ENCODE measurements at regions not wholly inside any gene's neighbourhood (a gene's known extent, or its start where the extent isn't known, plus 50 kb on each side); places are given as distances from the start of the nearest gene placed in this dataset.
"Not testable (repeated sequence)": the region's sequence is repeated elsewhere in the genome, so short reads cannot be mapped to it uniquely, and the experiment has no call there.

DNA sequence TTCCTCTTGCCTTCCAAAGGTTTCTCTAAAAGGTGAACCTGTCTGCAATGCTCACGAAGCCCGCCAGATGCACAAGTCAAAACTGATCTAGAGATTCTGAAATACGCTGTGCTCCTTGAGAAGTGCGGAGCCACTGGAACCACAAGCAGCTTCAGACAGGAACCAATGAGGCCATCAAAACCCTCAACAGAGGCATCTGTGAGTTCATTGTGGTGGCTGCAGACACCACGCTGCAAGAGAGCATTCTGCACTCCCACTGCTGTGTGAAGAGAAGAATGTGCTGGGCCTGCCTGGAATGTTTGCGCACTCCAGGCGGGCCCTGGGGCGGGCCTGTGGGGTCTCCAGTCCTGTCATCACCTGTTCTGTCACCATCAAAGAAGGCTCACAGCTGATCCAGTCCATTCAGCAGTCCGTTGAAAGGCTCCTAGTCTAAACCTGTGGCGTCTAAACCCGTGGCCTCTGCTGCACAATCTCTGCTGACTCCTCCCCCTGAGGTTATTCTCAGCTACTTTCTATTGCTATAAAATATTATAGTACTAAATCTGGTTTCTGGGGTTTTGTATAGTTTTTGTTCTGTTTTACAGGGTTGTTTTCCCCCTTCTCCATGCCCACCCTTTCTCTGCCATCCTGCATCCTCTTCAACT lies 187.4 kb downstream of the FAM72C start:
- FAIRE-seq; DNase-seq (ENCODE audit: low spot score): not testable (repeated sequence)

DNA sequence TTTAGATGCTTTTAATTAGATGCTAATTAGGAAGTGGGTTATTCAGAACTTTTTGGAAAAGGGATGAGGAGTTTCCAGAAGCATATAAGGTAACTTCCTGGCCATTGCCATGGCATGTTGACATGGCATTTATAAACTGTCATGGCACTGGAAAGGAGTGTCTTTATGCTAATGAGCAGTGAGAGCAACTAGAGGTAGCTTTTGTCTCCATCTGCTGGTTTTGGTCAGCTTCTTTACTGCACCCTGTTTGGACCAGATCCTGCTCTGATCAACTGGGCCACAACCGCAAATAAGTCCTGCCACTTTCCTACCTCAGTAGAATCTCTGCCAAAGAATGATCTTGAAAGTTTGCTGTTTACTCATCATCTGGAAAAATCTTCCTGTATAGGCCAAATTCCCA lies 193.6 kb downstream of the FAM72C start:
- not testable (repeated sequence) for FAIRE-seq; DNase-seq (ENCODE audit: low spot score)

DNA sequence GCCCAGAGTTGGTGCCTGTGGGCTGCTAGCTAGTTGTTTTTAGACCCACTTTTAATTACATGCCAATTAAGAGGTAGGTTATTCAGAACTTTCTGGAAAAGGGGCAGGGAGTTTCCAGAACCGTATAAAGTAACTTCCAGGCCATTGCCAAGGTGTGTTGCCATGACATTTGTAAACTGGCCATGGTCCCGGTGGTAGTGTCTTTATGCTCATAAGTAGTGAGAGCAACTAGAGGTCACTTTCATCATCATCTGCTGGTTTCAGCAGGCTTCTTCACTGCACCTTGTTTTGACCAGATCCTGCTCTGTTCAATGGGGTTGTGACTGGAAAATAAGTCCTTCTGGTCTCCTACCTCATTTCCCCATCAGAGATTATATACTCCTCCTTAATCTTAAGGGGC lies 207.0 kb downstream of the FAM72C start:
- DNase-seq (ENCODE audit: low spot score); FAIRE-seq: not testable (repeated sequence)

DNA sequence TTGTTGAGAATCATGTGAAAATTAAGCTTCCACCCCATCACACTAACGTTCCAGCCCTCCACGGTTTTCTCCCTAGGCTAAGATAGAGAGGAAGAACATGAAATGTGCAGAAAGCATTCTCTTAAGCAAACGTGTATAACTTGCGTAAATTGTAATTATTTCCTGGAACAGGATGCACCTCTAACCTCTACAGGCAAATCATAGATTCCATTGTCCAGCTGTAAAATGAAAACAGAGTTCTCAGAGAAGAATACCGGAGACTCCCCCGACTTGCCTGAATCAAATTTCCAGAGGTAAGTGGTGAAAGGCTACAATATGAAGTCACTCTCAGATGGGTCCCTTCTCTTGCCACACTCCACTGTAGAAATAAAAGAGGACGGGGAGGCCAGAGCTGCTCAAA lies 211.4 kb downstream of the FAM72C start:
- FAIRE-seq; DNase-seq (ENCODE audit: low spot score): not testable (repeated sequence)

DNA sequence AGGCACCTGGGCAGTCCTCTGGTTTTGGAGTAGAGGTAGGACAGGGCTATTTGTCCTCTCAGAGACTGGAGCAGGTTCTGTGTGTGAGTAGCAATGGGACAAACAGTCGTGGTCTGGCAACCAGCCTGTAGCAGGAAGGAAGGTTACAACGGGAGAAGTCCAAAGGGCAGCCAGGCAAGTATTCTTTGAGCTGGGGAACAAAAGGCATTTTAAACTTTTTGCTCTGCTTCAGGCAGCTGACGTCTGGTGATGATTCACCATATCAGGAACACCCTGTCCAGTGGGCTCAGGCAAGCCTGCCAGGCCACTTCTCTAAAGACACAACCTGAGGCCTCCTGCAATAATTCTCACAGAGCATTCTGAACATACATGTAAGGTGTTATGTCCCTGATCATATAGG lies 215.8 kb downstream of the FAM72C start:
- not testable (repeated sequence) for FAIRE-seq; DNase-seq (ENCODE audit: low spot score)

DNA sequence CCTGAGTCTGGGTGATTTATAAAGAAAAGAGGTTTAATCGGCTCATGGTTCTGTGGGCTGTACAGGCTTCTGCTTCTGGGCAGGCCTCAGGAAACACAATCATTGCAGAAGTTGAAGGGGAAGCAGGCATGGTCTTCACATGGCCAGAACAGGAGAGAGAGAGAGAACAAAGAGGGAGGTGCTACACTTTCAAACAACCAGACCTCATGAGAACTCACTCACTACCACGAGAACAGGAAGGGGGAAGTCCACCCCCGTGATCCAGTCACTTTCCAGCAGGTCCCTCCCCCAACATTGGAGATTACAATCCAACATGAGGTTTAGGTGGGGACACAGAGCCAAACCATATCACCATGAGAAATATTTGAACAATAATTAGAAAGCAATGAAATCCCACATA lies 222.9 kb downstream of the FAM72C start:
- FAIRE-seq = no peak
- DNase-seq (ENCODE audit: low spot score) = no peak

DNA sequence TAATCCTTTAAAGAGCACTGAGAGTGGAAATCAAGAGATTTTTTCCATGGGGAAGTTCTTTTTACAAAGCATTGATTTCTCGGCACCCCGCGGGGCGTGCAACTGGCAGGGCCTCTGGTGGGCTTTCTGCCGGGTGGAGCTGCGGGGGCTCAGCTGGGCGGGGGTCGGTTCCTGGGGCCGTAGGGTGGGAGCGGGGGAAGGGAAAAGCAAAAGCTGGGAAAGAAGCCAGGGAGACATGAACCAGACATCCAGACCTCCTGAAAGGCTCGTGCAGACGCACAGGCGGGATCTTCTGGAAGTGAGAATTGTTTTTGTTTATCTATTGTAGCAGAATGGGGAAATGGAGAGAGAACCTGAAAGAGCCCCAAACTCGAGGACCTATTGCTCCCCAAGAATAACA lies 235.2 kb downstream of the FAM72C start:
- DNase-seq (ENCODE audit: low spot score) (no peak), FAIRE-seq (no peak)

DNA sequence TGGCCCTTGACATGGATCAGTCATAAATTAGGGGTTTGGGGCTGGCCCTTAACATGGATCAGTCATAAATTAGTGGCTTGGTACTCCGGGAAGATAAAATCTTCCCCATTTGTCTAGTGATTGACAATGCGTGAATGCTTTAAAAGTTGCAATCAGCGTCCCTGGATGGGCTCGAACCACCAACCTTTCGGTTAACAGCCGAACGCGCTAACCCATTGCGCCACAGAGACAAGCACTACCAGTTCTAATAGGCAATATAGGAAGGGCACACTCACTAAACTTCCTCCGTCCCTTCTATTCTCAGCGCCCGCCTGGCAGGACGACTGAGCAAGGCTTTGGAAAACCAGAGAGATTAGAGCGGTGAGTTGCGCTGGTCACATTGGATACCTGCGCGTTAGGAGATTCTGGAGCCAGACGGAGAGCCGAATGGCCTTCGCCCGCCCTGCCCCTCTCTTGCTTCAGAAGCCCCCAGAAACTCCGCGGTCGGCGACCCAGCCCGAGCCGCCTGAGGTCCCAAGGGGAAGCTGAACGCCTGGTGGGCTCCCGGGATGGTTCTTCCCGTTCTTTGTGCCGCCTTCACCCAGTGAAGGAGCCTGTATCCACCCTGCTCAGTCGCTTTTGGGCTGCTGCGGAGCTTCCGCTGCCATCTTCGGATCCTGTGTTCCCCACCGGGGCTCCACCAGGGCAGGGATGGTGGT lies 235.9 kb downstream of the FAM72C start:
- DNase-seq (ENCODE audit: low spot score) = peak; percentile 19
- no peak for FAIRE-seq

DNA sequence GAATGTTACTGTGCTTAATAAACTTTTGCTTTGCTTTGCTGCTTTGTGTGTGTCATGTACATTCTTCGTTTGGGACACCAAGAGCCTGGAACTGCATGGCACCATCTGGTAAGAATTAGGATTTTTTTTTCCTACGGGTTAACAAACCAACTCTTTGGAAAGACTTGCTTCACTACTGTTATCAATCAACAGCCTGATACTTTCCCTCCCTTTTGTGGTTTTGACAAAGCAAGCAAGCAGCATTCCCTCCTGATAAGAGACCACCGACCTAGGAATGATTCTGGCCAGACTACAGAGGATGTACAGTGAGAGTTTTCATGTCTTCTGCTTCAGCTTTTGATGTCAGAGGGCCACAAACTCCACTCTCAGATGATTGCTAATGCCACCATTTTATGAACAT lies 237.5 kb downstream of the FAM72C start:
- not testable (repeated sequence) for DNase-seq (ENCODE audit: low spot score); FAIRE-seq

DNA sequence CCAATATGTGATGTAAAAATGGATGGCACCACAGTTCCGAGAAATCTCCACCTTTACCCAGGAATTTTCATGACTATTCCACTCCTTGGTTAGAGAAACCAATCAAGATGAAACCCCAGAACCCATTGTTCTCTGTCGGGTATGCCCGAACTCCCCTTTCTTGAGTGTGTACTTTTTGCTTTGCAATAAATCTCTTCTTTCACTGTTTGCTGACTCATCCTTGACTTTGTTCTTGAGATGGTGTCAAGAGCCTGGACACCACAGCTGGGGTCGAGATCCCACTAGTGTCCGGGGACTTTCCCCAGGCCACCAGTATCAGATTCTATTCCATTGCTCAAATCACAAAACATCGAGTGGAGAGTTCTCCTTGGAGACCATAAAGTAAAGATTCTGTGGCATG lies 240.9 kb downstream of the FAM72C start:
- DNase-seq (ENCODE audit: low spot score); FAIRE-seq: not testable (repeated sequence)

DNA sequence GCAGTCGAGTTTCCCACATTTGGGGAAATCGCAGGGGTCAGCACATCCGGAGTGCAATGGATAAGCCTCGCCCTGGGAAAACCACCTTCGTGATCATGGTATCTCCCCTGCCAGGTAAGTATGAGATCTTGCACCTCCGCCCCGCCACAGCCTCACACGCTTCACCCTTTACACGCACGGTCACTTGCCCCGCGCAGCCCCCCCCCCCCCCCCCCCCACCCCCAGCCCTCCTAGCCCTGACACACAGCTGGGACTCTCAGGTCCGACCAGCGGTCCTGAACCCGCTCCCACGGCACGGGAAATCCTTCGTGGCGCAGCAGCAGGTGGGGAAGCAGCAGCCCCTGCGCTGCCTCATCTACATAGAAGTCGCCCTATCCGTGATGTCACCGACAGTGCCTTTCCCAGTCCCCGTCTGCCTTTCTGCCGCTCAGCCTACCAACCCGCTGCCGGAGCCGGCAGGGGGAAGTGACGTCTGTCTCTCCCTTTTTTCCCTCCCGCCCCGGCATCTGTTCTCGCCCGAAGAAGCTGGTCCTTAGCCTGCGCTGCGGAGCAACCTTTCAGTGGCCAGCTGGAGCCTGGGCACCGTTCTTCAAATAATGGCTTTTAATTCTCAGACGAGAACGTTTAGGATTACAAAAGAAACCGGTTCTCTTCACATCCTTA lies 242.2 kb downstream of the FAM72C start:
- FAIRE-seq = peak; percentile 65
- not testable (repeated sequence) for DNase-seq (ENCODE audit: low spot score)

DNA sequence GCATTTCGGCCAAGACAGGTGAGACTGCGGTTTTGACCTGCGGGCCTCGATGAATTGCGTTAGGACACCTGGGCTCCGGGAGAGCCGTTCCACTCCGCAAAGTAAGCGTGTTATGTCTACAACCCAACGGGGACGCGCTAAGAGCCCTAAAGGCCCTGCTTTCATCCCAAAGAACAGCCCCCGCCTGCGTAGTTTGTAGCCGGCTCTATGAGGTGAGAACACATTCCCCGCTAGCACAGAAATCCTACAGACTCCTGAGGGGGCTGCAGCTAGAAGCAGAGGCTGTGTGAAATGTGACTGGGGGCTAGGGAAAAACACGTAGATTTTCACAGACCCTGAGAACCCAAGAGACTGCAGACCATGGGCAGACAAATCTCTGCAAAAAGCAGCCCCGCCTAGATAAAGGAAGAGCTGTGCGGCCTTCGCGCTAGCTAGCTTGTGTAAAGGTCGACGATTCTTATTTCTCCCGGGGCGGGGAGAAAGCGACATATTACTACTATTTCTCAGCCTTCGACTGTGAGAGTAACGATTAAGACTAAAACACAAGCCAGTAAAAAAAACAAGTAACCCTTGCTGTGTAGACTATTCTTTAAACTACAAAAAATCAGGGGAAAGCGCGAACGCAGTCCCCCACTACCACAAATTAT lies 242.9 kb downstream of the FAM72C start:
- not testable (repeated sequence) for DNase-seq (ENCODE audit: low spot score)
- peak; percentile 75 for FAIRE-seq

DNA sequence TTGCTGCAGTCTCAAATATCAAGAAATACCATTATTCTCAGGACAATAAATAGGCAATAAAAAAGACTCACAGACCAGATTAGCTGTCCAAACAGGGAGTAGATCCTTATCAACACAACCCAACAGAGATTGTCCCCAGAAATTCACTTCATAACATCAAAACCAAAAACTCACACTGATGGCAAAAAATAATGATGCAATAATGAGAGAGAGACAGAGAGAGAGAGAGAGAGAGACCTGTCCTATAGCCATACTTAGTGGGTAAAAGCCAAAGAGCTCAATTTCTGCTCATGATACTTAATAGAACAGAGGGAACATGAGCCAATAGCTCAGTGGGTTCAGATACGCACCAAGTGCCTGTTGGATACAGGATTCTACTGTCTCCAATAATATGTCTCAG lies 244.5 kb downstream of the FAM72C start:
- DNase-seq (ENCODE audit: low spot score) (no peak), FAIRE-seq (no peak)

DNA sequence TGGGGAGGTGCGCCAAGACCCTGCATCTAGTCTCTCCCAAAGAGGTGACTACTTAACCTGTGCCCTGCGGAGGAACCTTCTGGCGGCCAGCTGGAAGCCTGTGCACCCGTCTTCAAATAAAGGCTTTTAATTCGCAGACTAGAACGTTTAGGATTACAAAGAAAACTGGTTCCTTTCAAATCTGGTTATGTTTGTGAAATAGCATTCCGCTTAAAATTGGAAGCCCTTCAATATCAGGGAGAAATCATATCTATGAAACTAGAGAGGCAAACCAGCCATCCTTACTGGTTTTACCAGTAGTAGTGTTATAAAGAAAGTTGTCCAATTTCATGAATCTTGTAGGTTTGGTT lies 250.8 kb downstream of the FAM72C start:
- FAIRE-seq (no peak), DNase-seq (ENCODE audit: low spot score) (no peak)

DNA sequence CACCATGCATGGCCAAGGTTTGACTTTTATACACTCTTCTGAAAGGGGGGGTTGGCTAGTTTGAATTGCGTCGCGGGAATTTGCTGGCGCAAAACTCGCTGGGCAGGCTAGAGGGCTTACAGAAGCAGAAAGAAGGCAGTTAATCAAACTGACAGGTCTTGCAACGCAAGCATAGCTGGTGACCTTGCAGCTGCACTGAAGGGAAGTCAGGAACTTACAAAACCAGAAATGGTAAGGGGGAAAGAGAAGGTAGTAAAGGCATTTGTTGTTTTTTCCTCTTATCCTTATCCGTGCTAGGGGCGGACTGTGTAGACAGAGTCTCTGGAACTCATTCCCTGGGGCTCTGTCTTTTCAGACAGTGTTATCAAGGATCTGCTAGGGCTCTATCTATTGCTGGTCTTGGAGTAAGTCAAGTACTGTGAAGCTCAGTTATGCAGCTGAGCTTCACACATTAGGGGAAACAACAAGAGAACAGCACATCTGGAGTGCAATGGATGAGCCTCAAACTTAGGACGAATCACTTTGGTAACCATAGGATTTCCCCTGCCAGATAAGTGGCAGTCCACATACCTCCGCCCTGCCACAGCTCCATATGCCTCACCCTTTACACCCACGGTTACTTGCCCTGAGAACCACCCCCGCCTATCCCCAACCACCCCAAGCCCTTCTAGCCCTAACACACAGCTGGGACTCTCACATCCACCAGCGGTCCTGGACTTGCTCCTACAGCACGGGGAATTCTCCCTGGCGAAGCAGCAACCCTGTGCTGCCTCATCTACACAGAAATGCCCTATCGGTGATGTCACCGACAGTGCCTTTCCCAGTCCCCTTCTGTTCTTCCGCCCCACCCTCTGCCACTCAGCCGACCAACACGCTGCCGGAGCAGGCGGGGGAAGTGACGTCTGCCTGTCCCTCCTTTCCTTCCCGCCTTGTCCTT lies 251.4 kb downstream of the FAM72C start:
- no peak for FAIRE-seq

DNA sequence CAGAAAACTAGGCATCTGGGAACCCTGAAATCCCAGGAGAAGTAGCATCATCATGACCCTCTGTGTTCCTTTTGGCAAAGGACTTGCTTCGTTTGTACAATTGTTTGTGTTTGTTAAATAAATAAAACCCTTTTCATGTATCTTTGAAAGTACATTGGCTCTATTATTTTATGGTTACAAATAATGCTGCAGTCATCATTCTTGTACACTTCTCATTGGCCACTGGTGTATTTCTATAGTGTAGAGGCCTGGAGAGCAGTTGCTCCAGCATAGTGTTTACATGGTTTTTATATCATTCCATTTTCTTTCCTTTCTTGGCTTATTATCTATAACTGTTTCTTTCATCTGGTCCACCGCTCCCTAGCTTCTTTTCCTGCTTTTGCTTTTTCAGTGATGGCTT lies 253.3 kb downstream of the FAM72C start:
- FAIRE-seq = no peak
- DNase-seq (ENCODE audit: low spot score) = no peak

More for the DNA sequence above, 251.4 kb downstream of the FAM72C start:
- no peak for DNase-seq (ENCODE audit: low spot score)

DNA sequence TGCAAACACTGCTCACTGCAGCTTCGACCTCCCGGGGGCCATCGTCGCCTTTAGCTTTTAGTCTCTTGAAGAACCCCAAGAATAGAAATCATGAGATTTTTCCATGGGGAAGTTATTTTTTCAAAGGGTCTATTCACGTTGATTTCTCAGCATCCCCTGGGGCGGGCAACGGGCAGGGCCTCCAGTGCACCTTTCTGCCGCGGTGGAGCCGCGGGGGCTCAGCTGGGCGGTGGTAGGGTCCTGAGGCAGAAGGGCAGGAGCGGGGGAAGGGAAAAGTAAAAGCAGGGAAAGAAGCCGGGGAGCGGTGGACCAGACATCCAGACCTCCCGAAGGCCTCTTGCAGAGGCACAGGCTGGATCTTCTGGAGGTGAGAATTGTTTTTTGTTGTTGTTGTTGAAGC lies 253.8 kb downstream of the FAM72C start:
- FAIRE-seq (no peak), DNase-seq (ENCODE audit: low spot score) (no peak)

DNA sequence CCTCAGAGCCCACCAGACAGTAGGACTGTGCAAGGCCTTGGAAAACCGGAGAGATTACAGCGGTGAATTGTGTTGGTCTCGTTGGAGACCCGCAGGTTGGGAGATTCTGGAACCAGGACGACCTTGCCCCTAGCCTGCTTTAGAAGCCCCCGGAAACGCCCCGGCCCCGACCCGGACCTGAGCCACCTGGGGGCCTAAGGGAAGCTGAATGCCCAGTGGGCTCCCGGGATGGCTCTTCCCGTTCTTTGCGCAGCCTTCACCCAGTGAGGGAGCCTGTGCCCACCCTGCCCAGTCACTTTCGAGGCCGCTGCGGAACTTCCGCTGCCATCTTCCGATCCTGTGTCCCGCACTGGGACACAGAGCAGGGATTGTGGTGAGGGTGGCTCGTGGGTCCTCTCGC lies 254.4 kb downstream of the FAM72C start:
- FAIRE-seq (no peak), DNase-seq (ENCODE audit: low spot score) (no peak)

DNA sequence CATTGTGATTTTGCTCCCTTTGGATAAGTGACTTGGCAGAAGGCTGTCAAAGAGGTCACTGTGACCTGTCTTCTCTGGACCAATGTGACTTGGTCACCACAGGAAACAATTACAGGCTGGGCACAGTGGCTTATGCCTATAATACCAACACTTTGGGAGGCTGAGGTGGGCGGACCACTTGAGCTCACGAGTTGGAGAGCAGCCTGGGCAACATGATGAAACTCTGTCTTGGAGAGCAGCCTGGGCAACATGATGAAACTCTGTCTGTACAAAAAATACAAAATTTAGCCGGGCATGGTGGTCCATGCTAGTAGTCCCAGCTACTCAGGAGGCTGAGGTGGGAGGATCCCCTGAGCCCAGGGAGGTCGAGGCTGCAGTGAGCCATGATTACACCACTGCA lies 256.9 kb downstream of the FAM72C start:
- not testable (repeated sequence) for FAIRE-seq; DNase-seq (ENCODE audit: low spot score)

DNA sequence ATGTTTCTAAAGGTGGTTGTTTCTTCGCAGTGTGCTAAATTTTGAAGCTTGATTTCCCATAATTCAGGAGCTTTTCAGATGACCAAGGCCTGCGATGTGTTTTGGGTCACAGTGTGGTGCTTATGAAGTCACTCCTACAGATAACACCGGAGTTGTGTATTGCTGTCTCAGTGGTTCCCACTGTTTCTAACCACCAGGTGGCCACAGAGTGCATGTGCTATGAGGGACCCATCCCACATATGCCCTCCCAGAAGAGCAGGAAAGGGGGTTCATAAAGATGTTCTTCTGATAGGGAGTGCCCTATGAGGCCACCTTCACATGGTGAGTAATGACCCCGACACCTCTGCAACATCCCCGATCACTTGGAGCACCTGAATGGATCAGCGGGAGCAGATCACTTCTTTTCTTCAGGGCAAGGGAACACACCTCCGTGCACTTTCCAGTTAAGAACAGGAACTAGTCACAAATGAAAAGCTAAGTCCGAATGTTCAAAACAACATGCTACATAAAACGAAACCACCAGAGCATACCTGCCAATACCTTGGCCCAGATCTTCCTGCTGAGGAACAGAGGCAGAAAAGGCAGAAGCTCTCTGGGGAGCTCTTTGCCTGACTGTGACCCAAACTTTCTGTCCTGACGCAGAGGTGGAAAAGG lies 262.1 kb downstream of the FAM72C start:
- FAIRE-seq = peak; percentile 57
- not testable (repeated sequence) for DNase-seq (ENCODE audit: low spot score)

All from RCC 7860 (cell line).